IMR-90 (cell line): ENCODE measurements at regions not wholly inside any gene's neighbourhood (a gene's known extent, or its start where the extent isn't known, plus 50 kb on each side); places are given as distances from the start of the nearest gene placed in this dataset.
"Not testable (repeated sequence)": the region's sequence is repeated elsewhere in the genome, so short reads cannot be mapped to it uniquely, and the experiment has no call there.

Experiments
- CEBPB ChIP-seq: IDR thresholded peaks from 2 replicates; pipeline ENCODE4 v1.6.1; 2012; ENCODE audit warnings: low read depth, low read length, improper control_type of control experiment
- MAFK ChIP-seq: IDR thresholded peaks from 2 replicates; pipeline ENCODE4 v1.6.1; 2012; ENCODE audit warnings: low read depth, low read length, improper control_type of control experiment
- POLR2A ChIP-seq: IDR thresholded peaks from 2 replicates; pipeline ENCODE4 v1.6.1; 2012; ENCODE audit warnings: mild to moderate bottlenecking, low read depth, low read length
- RFX5 ChIP-seq: IDR thresholded peaks from 2 replicates; pipeline ENCODE4 v1.8.0; 2012; ENCODE audit warnings: low read depth, mild to moderate bottlenecking, low read length, moderate library complexity
- SMC3 ChIP-seq: fragments of 150-350 bp; IDR thresholded peaks from 2 replicates; pipeline ENCODE4 v1.6.1; 2016; ENCODE audit warnings: low read depth, mild to moderate bottlenecking, antibody characterized with exemption, low read length, moderate library complexity
- TF ChIP-seq, protein P1 (sequence below): conservative IDR thresholded peaks from 2 replicates; pipeline ENCODE4 v1.5.1; 2012; ENCODE audit warnings: mild to moderate bottlenecking, low read depth, low read length, improper control_type of control experiment

DNA sequence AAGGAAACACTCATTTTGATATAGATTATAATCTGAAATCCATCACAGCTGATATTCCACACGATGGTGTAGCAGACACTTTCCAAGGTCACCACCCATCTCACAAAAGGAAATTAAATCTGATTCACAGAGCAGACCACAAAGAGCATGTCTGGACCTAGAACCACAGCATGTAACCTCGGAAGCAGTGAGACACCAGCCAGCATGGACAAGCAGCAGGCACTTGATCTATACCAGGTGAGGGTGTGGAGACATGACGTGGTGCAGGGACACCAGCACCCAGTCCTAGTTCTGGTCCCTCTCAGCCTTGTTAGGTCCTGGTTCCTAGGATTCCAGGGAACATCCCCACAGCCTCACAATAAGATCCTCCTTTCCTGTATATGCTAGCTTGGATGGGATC, 81.9 kb upstream of the FBXO28 start:
- TF ChIP-seq, protein P1, sequence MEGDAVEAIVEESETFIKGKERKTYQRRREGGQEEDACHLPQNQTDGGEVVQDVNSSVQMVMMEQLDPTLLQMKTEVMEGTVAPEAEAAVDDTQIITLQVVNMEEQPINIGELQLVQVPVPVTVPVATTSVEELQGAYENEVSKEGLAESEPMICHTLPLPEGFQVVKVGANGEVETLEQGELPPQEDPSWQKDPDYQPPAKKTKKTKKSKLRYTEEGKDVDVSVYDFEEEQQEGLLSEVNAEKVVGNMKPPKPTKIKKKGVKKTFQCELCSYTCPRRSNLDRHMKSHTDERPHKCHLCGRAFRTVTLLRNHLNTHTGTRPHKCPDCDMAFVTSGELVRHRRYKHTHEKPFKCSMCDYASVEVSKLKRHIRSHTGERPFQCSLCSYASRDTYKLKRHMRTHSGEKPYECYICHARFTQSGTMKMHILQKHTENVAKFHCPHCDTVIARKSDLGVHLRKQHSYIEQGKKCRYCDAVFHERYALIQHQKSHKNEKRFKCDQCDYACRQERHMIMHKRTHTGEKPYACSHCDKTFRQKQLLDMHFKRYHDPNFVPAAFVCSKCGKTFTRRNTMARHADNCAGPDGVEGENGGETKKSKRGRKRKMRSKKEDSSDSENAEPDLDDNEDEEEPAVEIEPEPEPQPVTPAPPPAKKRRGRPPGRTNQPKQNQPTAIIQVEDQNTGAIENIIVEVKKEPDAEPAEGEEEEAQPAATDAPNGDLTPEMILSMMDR: not testable (repeated sequence)
- not testable (repeated sequence) for TF ChIP-seq POLR2A, MAFK, CEBPB, SMC3, RFX5
